ENCODE measurements at regions not wholly inside any gene's neighbourhood (a gene's known extent, or its start where the extent isn't known, plus 50 kb on each side); places are given as distances from the start of the nearest gene placed in this dataset.

- TF ChIP-seq, protein P1, sequence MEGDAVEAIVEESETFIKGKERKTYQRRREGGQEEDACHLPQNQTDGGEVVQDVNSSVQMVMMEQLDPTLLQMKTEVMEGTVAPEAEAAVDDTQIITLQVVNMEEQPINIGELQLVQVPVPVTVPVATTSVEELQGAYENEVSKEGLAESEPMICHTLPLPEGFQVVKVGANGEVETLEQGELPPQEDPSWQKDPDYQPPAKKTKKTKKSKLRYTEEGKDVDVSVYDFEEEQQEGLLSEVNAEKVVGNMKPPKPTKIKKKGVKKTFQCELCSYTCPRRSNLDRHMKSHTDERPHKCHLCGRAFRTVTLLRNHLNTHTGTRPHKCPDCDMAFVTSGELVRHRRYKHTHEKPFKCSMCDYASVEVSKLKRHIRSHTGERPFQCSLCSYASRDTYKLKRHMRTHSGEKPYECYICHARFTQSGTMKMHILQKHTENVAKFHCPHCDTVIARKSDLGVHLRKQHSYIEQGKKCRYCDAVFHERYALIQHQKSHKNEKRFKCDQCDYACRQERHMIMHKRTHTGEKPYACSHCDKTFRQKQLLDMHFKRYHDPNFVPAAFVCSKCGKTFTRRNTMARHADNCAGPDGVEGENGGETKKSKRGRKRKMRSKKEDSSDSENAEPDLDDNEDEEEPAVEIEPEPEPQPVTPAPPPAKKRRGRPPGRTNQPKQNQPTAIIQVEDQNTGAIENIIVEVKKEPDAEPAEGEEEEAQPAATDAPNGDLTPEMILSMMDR (conservative IDR thresholded peaks at IDR 0.05; ENCODE audit: low read length), result no peak
- no peak for TF ChIP-seq EZH2phosphoT487 (IDR thresholded peaks at IDR 0.05; ENCODE audit: borderline replicate concordance, low read depth, low read length)
Observed at GRCh38 chr7:25823571-25823970, 328.4 kb upstream of the NFE2L3 start.

Measured in OCI-LY7 (cell line).